ENCODE measurements at regions not wholly inside any gene's neighbourhood (a gene's known extent, or its start where the extent isn't known, plus 50 kb on each side); places are given as distances from the start of the nearest gene placed in this dataset.

- no peak for TF ChIP-seq TBL1XR1 (IDR thresholded peaks at IDR 0.05; ENCODE audit: borderline replicate concordance, low read length, partially characterized antibody)
- no peak for TF ChIP-seq HNF4G (IDR thresholded peaks at IDR 0.05; ENCODE audit: borderline replicate concordance, low read depth, low read length)
- TF ChIP-seq HNF4G (CRISPR knock-in tag; IDR thresholded peaks at IDR 0.05; ENCODE audit: borderline replicate concordance, low read depth), result no peak
- no peak for TF ChIP-seq TBP (CRISPR knock-in tag; IDR thresholded peaks at IDR 0.05)
- no peak for TF ChIP-seq CREM (IDR thresholded peaks at IDR 0.05)
- TF ChIP-seq CREM (CRISPR knock-in tag; IDR thresholded peaks at IDR 0.05), result no peak
- TF ChIP-seq PHF21A (CRISPR knock-in tag; IDR thresholded peaks at IDR 0.05), result no peak
- no peak for TF ChIP-seq PAF1 (CRISPR knock-in tag; IDR thresholded peaks at IDR 0.05)
- TF ChIP-seq CTCF (CRISPR knock-in tag; IDR thresholded peaks at IDR 0.05), result no peak
- TF ChIP-seq CREB1 (IDR thresholded peaks at IDR 0.05), result no peak
- no peak for TF ChIP-seq CREB1 (CRISPR knock-in tag; IDR thresholded peaks at IDR 0.05)
Measured at GRCh38 chr4:187077744-187078401, 354.2 kb upstream of the FAT1 start.
